Ovary (tissue), 3 donors: ENCODE measurements at regions not wholly inside any gene's neighbourhood (a gene's known extent, or its start where the extent isn't known, plus 50 kb on each side); places are given as distances from the start of the nearest gene placed in this dataset.

Experiments
- CTCF ChIP-seq, 3 donors: fragments of 450-650 bp in 2 of 3; fragments of 200-600 bp in 1 of 3; IDR thresholded peaks; one replicate each; pipeline versions ENCODE4 v1.5.1 to v1.8.0; 2016 to 2022; ENCODE audit warnings: antibody characterized with exemption in 3 of 3, mild to moderate bottlenecking in 1 of 3
- EP300 ChIP-seq: sonication (generic); formaldehyde crosslinking; IDR thresholded peaks from one replicate; pipeline ENCODE4 v1.6.1; 2017; ENCODE audit warnings: antibody characterized with exemption
- POLR2A ChIP-seq: fragments of 450-650 bp; IDR thresholded peaks from one replicate; pipeline ENCODE4 v1.6.1; 2017; ENCODE audit warnings: antibody characterized with exemption, mild to moderate bottlenecking, moderate library complexity
- donor health status: DM: no; HTN: no; CAD: no.

- TF ChIP-seq CTCF (IDR thresholded peaks at IDR 0.05) = no peak
- TF ChIP-seq POLR2A = no peak
- no peak for TF ChIP-seq EP300
These were observed 107.2 kb upstream of the ETAA1 start for GRCh38 chr2:67289921-67290371.
